Sigmoid colon (tissue), 6 donors: ENCODE measurements at regions not wholly inside any gene's neighbourhood (a gene's known extent, or its start where the extent isn't known, plus 50 kb on each side); places are given as distances from the start of the nearest gene placed in this dataset.

Source experiments
- DNase-seq: peaks from one replicate; pipeline ENCODE4 v3.0.0-alpha.2; 2019
- H3K27ac ChIP-seq, 4 donors: fragments of 200-600 bp; sonication (generic); one replicate each; pipeline ENCODE4 v1.5.1; 2016 to 2019; ENCODE audit warnings: mild to moderate bottlenecking in 1 of 4
- H3K27me3 ChIP-seq, 3 donors: fragments of 200-600 bp; sonication (generic); one replicate each; pipeline ENCODE4 v1.5.1; 2019; ENCODE audit warnings: mild to moderate bottlenecking in 1 of 3
- H3K36me3 ChIP-seq, 4 donors: fragments of 200-600 bp; sonication (generic); one replicate each; pipeline ENCODE4 v1.5.1; 2016 to 2019
- H3K4me1 ChIP-seq, 4 donors: fragments of 200-600 bp; sonication (generic); one replicate each; pipeline ENCODE4 v1.5.1; 2017 to 2019
- H3K4me3 ChIP-seq, 4 donors: fragments of 200-600 bp; sonication (generic); one replicate each; pipeline ENCODE4 v1.5.1; 2017 to 2019; ENCODE audit warnings: mild to moderate bottlenecking in 2 of 4, moderate library complexity in 1 of 4
- H3K9me3 ChIP-seq, 4 donors: fragments of 200-600 bp in 3 of 4; sonication (generic) in 3 of 4; one replicate each; pipeline versions ENCODE4 v1.5.1 to v1.6.1; 2013 to 2019
- EP300 ChIP-seq, 4 donors: sonication (generic); formaldehyde crosslinking; IDR thresholded peaks; one replicate each; pipeline ENCODE4 v1.6.1; 2017; ENCODE audit warnings: antibody characterized with exemption in 4 of 4
- POLR2A ChIP-seq, 2 donors: fragments of 450-650 bp; IDR thresholded peaks; one replicate each; pipeline ENCODE4 v1.6.1; 2016; ENCODE audit warnings: antibody characterized with exemption in 2 of 2, mild to moderate bottlenecking in 2 of 2, moderate library complexity in 2 of 2
- POLR2AphosphoS5 ChIP-seq, 4 donors: sonication (generic); formaldehyde crosslinking; IDR thresholded peaks; one replicate each; pipeline ENCODE4 v1.6.1; 2017; ENCODE audit warnings: antibody characterized with exemption in 4 of 4
- WGBS, 2 donors: extraction: QIAGEN DNeasy Blood & Tissue Kit; methylation state at CpG; one replicate each; pipeline ENCODE4 v1.1.7; 2013; 5-methylcytosine and 5-hydroxymethylcytosine counted together
- intact Hi-C: fragments of 100-400 bp; cut with DNase I; formaldehyde crosslinking; loops from one replicate; pipeline ENCODE4 v1.15.1; 2023
- TF ChIP-seq, protein P1 (sequence below), 4 experiments: fragments of 450-650 bp in 3 of 4; fragments of 200-600 bp in 1 of 4; IDR thresholded peaks; one replicate each; pipeline ENCODE4 v1.5.1; 2016 to 2019; ENCODE audit warnings: antibody characterized with exemption in 4 of 4, mild to moderate bottlenecking in 3 of 4, moderate library complexity in 2 of 4
- donor health status: healthy with polysubstance abuse.
- donor health status: healthy.

GRCh38 chr3:20391644-20392043 lies 205.6 kb upstream of the SGO1 start:
- intact Hi-C loops: no loop called here
- no peaks in the 10 kb centered on the region for H3K4me1 ChIP-seq
- no peak overlapping the region for H3K27ac ChIP-seq
- TF ChIP-seq POLR2A (IDR thresholded peaks at IDR 0.05) (no peak), POLR2AphosphoS5 (IDR thresholded peaks at IDR 0.05) (no peak), EP300 (IDR thresholded peaks at IDR 0.05) (no peak)
- TF ChIP-seq, protein P1, sequence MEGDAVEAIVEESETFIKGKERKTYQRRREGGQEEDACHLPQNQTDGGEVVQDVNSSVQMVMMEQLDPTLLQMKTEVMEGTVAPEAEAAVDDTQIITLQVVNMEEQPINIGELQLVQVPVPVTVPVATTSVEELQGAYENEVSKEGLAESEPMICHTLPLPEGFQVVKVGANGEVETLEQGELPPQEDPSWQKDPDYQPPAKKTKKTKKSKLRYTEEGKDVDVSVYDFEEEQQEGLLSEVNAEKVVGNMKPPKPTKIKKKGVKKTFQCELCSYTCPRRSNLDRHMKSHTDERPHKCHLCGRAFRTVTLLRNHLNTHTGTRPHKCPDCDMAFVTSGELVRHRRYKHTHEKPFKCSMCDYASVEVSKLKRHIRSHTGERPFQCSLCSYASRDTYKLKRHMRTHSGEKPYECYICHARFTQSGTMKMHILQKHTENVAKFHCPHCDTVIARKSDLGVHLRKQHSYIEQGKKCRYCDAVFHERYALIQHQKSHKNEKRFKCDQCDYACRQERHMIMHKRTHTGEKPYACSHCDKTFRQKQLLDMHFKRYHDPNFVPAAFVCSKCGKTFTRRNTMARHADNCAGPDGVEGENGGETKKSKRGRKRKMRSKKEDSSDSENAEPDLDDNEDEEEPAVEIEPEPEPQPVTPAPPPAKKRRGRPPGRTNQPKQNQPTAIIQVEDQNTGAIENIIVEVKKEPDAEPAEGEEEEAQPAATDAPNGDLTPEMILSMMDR (IDR thresholded peaks at IDR 0.05): no peak
- DNase-seq: no peak
- H3K36me3 ChIP-seq: no peaks in the 10 kb centered on the region
- H3K9me3 ChIP-seq: no peaks in the 10 kb centered on the region
- WGBS, 2 donors: 63 to 78% methylated on average over 3 of the region's 3 CpGs
- H3K4me3 ChIP-seq: no peak overlapping the region
- no peaks in the 10 kb centered on the region for H3K27me3 ChIP-seq

DNA sequence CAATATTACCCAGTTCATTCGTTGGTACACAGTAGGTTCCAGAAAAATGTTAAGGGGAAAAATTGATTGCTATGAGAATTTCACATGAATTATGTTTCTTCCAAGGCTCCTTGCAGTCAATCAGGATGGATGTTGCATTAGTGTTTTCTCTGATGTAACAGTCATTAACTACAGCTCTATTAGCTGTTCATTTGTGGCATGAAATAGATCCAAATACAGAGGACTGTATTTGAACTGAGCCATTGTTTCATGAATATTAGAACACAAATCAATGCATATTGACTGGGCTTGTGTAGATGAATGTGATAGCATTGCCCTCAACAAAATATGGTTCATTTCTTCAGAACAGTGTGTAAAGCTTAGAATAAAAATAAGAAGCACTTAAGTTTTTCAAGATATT lies 203.0 kb upstream of the SGO1 start:
- TF ChIP-seq POLR2A (IDR thresholded peaks at IDR 0.05) (no peak), EP300 (IDR thresholded peaks at IDR 0.05) (no peak), POLR2AphosphoS5 (IDR thresholded peaks at IDR 0.05) (no peak)
- TF ChIP-seq, protein P1 (IDR thresholded peaks at IDR 0.05): no peak
- Histone ChIP-seq H3K4me3 (no peak overlapping the region), H3K4me1 (no peaks in the 10 kb centered on the region), H3K27ac (no peak overlapping the region), H3K36me3 (no peaks in the 10 kb centered on the region), H3K9me3 (no peaks in the 10 kb centered on the region), H3K27me3 (no peaks in the 10 kb centered on the region)
- no peak for DNase-seq
- 18 to 60% methylated on average over 1 of the region's 1 CpG for WGBS, 2 donors
- intact Hi-C loops: no loop called here

GRCh38 chr3:20380295-20380694 lies 194.3 kb upstream of the SGO1 start:
- DNase-seq: no peak
- intact Hi-C loops: no loop called here
- TF ChIP-seq POLR2AphosphoS5 (IDR thresholded peaks at IDR 0.05): no peak
- TF ChIP-seq EP300 (IDR thresholded peaks at IDR 0.05): no peak
- 67 to 69% methylated on average over 1 of the region's 1 CpG for WGBS, 2 donors
- H3K27me3 ChIP-seq: no peaks in the 10 kb centered on the region
- H3K9me3 ChIP-seq: no peaks in the 10 kb centered on the region
- no peaks in the 10 kb centered on the region for H3K4me1 ChIP-seq
- H3K27ac ChIP-seq: no peak overlapping the region
- no peak overlapping the region for H3K4me3 ChIP-seq
- H3K36me3 ChIP-seq: no peaks in the 10 kb centered on the region

- TF ChIP-seq, protein P1 (IDR thresholded peaks at IDR 0.05): no peak
- TF ChIP-seq POLR2A (IDR thresholded peaks at IDR 0.05) (no peak), EP300 (IDR thresholded peaks at IDR 0.05) (no peak), POLR2AphosphoS5 (IDR thresholded peaks at IDR 0.05) (no peak)
- no peaks in the 10 kb centered on the region for H3K36me3 ChIP-seq
- no peaks in the 10 kb centered on the region for H3K4me1 ChIP-seq
- H3K27ac ChIP-seq: no peak overlapping the region
- H3K4me3 ChIP-seq: no peak overlapping the region
- no peak for DNase-seq
- intact Hi-C loops: no loop called here
- WGBS, 2 donors: 29 to 61% methylated on average over 2 of the region's 2 CpGs
- no peaks in the 10 kb centered on the region for H3K9me3 ChIP-seq
- H3K27me3 ChIP-seq: no peaks in the 10 kb centered on the region
Measured at GRCh38 chr3:20378315-20378714, 192.3 kb upstream of the SGO1 start.

GRCh38 chr3:20376665-20377217 lies 190.7 kb upstream of the SGO1 start:
- H3K9me3 ChIP-seq: no peaks in the 10 kb centered on the region
- intact Hi-C loops: no loop called here
- TF ChIP-seq EP300 (IDR thresholded peaks at IDR 0.05) (no peak), POLR2A (IDR thresholded peaks at IDR 0.05) (no peak), POLR2AphosphoS5 (IDR thresholded peaks at IDR 0.05) (no peak)
- TF ChIP-seq, protein P1 (IDR thresholded peaks at IDR 0.05): no peak
- H3K4me3 ChIP-seq: no peak overlapping the region
- no peak for DNase-seq
- H3K27ac ChIP-seq: no peak overlapping the region
- no peaks in the 10 kb centered on the region for H3K27me3 ChIP-seq
- no peaks in the 10 kb centered on the region for H3K4me1 ChIP-seq
- H3K36me3 ChIP-seq: no peaks in the 10 kb centered on the region
